ENCODE measurements at regions not wholly inside any gene's neighbourhood (a gene's known extent, or its start where the extent isn't known, plus 50 kb on each side); places are given as distances from the start of the nearest gene placed in this dataset.

- peaks cover 7% of the 10 kb centered on the region for H3K27me3 Mint-ChIP-seq (ENCODE audit: unreplicated experiment)
- H3K4me1 Mint-ChIP-seq (ENCODE audit: unreplicated experiment), result no peaks in the 10 kb centered on the region
- H3K36me3 Mint-ChIP-seq (ENCODE audit: low read depth, unreplicated experiment), result no peaks in the 10 kb centered on the region
- no peak for DNase-seq (ENCODE audit: low spot score)
- no peak overlapping the region for H3K27ac Mint-ChIP-seq (ENCODE audit: unreplicated experiment)
- peaks cover 2% of the 10 kb centered on the region for H3K9me3 Mint-ChIP-seq (ENCODE audit: unreplicated experiment)
- H3K4me3 Mint-ChIP-seq (ENCODE audit: unreplicated experiment), result no peak overlapping the region
- TF ChIP-seq CTCF (IDR thresholded peaks at IDR 0.05; ENCODE audit: unreplicated experiment), result no peak
These were observed 549.5 kb downstream of the VRK1 start for GRCh38 chr14:97346675-97347074.

DNA sequence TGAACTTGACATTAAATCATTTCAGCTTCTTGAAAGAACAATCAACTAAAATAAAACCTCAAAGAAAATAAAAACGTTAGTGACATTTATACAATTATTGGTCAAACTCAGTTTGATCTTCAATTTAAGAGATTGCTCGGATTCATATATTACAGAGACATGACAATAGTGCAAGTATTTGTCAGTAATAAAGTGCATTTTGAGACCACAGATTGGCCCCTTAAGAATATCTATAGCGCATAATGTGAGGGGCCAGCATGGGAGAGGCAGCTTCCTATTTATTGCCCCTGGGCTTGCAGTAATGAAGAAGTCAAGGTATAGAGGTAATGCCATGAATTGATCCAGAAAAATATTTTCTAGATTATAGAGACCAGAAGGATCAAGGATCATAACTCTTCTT lies 552.3 kb downstream of the VRK1 start:
- Mint-ChIP-seq H3K4me1 (ENCODE audit: unreplicated experiment) (no peaks in the 10 kb centered on the region), H3K27me3 (ENCODE audit: unreplicated experiment) (peaks cover 5% of the 10 kb centered on the region), H3K36me3 (ENCODE audit: low read depth, unreplicated experiment) (no peaks in the 10 kb centered on the region), H3K9me3 (ENCODE audit: unreplicated experiment) (no peaks in the 10 kb centered on the region), H3K4me3 (ENCODE audit: unreplicated experiment) (no peak overlapping the region), H3K27ac (ENCODE audit: unreplicated experiment) (no peak overlapping the region)
- TF ChIP-seq CTCF (IDR thresholded peaks at IDR 0.05; ENCODE audit: unreplicated experiment), result no peak
- DNase-seq (ENCODE audit: low spot score), result no peak

- Mint-ChIP-seq H3K36me3 (ENCODE audit: low read depth, unreplicated experiment) (no peaks in the 10 kb centered on the region), H3K4me3 (ENCODE audit: unreplicated experiment) (no peak overlapping the region), H3K4me1 (ENCODE audit: unreplicated experiment) (no peaks in the 10 kb centered on the region), H3K27ac (ENCODE audit: unreplicated experiment) (no peak overlapping the region), H3K27me3 (ENCODE audit: unreplicated experiment) (peaks cover 5% of the 10 kb centered on the region), H3K9me3 (ENCODE audit: unreplicated experiment) (no peaks in the 10 kb centered on the region)
- TF ChIP-seq CTCF (IDR thresholded peaks at IDR 0.05; ENCODE audit: unreplicated experiment), result no peak
- DNase-seq (ENCODE audit: low spot score), result no peak
These were observed 552.8 kb downstream of the VRK1 start for GRCh38 chr14:97349946-97350345.

GRCh38 chr14:97350415-97350814 lies 553.2 kb downstream of the VRK1 start:
- H3K36me3 Mint-ChIP-seq (ENCODE audit: low read depth, unreplicated experiment), result no peaks in the 10 kb centered on the region
- TF ChIP-seq CTCF (IDR thresholded peaks at IDR 0.05; ENCODE audit: unreplicated experiment), result no peak
- no peak overlapping the region for H3K27ac Mint-ChIP-seq (ENCODE audit: unreplicated experiment)
- H3K9me3 Mint-ChIP-seq (ENCODE audit: unreplicated experiment), result no peaks in the 10 kb centered on the region
- H3K4me3 Mint-ChIP-seq (ENCODE audit: unreplicated experiment), result no peak overlapping the region
- H3K4me1 Mint-ChIP-seq (ENCODE audit: unreplicated experiment), result no peaks in the 10 kb centered on the region
- H3K27me3 Mint-ChIP-seq (ENCODE audit: unreplicated experiment), result peaks cover 5% of the 10 kb centered on the region
- DNase-seq (ENCODE audit: low spot score), result no peak

DNA sequence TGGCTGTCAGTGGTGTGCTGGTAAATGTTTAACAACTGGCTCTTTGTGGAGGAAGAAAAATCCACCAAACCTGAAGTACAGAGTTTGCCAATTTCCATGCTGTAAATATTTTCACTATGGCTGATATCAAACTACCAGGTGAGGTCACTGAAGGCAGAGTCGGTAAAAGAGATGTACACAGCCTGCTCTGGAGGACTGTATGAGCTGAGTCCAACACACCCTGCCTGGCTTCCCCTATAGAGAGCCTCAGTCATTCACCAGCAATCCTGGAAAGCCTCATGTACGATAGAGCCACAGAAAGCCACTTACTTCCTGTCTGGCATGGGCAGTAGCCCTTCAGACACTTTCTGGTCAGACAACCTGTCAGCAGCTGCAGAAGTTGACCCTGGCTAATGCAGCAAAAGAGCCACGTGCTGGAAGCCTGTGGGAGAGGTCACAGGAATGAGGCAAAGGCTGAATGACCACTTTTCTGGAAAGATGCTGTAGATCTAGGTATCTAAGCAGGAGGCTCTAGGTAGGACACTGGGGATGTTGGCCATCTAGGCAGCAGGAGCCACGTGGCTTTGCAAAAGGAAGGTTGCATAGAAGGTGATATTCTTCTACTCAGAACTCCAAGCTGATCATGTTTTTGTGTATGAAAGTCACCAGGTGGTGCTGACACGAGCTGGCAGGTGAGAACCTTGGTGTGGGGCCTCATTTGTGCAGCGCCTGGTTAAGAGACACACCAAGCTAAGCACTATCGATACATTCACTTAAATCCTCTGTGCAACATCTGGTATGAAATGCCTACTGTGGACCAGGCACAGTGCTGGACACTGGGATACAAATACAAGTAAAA lies 553.9 kb downstream of the VRK1 start:
- no peak overlapping the region for H3K4me3 Mint-ChIP-seq (ENCODE audit: unreplicated experiment)
- DNase-seq (ENCODE audit: low spot score), result no peak
- no peaks in the 10 kb centered on the region for H3K36me3 Mint-ChIP-seq (ENCODE audit: low read depth, unreplicated experiment)
- peaks cover 5% of the 10 kb centered on the region for H3K27me3 Mint-ChIP-seq (ENCODE audit: unreplicated experiment)
- TF ChIP-seq CTCF (IDR thresholded peaks at IDR 0.05; ENCODE audit: unreplicated experiment), result no peak
- H3K4me1 Mint-ChIP-seq (ENCODE audit: unreplicated experiment), result no peaks in the 10 kb centered on the region
- H3K27ac Mint-ChIP-seq (ENCODE audit: unreplicated experiment), result no peak overlapping the region
- no peaks in the 10 kb centered on the region for H3K9me3 Mint-ChIP-seq (ENCODE audit: unreplicated experiment)
